AG10803 (cell line): ENCODE measurements at regions not wholly inside any gene's neighbourhood (a gene's known extent, or its start where the extent isn't known, plus 50 kb on each side); places are given as distances from the start of the nearest gene placed in this dataset.

Experiments used
- DNase-seq: peaks from one replicate; pipeline ENCODE4 v3.0.0; 2010; ENCODE audit warnings: low read depth
- H3K4me3 ChIP-seq: 2 replicates; pipeline ENCODE4 v1.5.1; 2011; ENCODE audit warnings: mild to moderate bottlenecking, low read length, control low read depth
- TF ChIP-seq, protein P1 (sequence below): conservative IDR thresholded peaks from 2 replicates; pipeline ENCODE4 v1.5.1; 2011; ENCODE audit warnings: mild to moderate bottlenecking, low read length, control low read depth, inconsistent platforms

GRCh38 chr10:44860811-44861736, 50.1 kb upstream of the TMEM72 start:
- no peak overlapping the region for H3K4me3 ChIP-seq
- DNase-seq: peak; percentile 95
- TF ChIP-seq, protein P1, sequence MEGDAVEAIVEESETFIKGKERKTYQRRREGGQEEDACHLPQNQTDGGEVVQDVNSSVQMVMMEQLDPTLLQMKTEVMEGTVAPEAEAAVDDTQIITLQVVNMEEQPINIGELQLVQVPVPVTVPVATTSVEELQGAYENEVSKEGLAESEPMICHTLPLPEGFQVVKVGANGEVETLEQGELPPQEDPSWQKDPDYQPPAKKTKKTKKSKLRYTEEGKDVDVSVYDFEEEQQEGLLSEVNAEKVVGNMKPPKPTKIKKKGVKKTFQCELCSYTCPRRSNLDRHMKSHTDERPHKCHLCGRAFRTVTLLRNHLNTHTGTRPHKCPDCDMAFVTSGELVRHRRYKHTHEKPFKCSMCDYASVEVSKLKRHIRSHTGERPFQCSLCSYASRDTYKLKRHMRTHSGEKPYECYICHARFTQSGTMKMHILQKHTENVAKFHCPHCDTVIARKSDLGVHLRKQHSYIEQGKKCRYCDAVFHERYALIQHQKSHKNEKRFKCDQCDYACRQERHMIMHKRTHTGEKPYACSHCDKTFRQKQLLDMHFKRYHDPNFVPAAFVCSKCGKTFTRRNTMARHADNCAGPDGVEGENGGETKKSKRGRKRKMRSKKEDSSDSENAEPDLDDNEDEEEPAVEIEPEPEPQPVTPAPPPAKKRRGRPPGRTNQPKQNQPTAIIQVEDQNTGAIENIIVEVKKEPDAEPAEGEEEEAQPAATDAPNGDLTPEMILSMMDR: no peak; the same call in 1 of the 2 replicates
